ENCODE measurements at regions not wholly inside any gene's neighbourhood (a gene's known extent, or its start where the extent isn't known, plus 50 kb on each side); places are given as distances from the start of the nearest gene placed in this dataset.

DNA sequence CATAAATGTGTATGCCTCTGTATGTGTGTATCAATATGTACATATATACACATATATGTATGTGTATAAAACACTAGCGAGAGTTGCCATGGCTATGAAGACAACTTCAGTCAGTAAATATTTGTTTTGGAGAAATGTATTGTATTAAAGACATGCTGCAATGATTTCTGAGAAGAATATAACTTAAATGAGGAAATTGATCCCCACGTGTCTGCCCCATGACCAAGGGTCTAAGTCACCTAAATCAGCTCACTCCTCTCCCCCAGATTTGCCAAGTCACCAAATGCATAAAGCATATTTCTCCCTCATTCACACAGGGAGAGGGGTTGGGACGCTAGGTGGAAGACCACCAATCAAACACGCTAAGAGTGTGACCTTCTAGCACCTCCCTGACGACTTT is 58.3 kb upstream of the LYST start:
- ATAC-seq = no peak

DNA sequence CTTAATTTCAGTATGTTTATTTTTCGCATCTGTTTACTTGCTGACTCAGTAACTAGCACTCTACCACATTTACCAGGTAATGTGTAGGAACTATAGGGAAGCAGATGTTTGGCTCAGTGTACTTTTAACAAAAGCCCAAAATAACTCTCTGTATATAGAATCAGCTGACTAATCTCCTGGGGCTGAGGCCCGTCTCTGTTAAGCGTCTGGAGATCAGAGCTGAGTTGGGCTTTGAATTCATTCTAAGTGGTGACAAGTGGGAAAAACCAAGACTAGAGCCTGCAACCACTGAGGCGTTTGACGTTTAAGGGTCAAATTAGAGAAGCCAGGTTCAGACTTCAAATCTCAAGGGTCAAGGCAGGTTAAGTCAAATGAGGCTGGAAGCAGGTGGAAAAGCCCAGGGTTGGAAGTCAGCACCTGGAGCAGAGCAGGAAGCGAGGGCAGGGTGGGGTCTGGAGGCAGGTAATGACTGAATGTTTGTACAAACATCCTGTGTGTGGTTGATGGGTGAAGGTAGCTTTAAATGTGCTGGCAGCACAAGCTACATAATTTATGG is 56.8 kb upstream of the LYST start:
- ATAC-seq (peak; percentile 74), DNase-seq (no peak)

More for the DNA sequence above, 58.3 kb upstream of the LYST start:
- DNase-seq = no peak

DNA sequence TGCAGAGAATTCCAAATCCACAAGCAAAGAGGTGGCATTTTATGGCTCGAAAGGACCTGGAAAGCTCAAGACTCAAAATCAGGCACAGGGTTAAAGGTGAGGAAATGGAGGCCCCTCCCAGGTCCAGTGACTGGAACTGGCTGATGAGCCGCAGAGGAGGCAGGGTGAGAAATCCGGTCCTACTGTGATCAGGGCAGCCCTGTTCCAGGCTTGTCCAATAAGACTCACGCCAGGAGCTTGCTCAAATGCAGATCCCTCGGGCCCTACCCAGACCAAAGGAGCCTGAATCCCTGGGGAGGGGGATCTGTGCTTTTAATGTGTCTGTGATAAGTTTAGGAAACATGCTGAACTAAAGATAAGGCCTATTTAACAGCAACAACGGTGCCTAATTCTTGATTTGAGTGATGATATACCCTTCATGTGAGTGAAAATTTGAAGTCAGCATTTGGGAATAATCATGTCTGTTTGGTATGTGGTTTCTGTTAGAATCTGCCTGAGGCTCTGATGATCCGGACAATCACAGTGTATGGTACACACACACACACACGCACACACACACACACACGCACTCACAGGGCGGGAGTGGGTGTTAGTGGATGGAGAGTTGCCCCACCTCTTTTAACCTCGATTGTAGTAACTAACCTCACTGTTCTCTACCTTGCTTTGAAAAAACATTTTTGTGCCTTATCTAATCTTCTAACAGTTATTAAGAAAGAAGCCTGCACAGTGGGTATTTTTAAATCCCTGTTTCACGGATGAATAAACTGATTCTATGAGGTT is 54.1 kb upstream of the LYST start:
- no peak for ATAC-seq
- no peak for DNase-seq

GRCh38 chr1:235919833-235920441 is 53.2 kb upstream of the LYST start:
- ATAC-seq (no peak), DNase-seq (no peak)

- DNase-seq = no peak
- ATAC-seq = no peak
Observed at GRCh38 chr1:235919127-235919832, 52.6 kb upstream of the LYST start.

DNA sequence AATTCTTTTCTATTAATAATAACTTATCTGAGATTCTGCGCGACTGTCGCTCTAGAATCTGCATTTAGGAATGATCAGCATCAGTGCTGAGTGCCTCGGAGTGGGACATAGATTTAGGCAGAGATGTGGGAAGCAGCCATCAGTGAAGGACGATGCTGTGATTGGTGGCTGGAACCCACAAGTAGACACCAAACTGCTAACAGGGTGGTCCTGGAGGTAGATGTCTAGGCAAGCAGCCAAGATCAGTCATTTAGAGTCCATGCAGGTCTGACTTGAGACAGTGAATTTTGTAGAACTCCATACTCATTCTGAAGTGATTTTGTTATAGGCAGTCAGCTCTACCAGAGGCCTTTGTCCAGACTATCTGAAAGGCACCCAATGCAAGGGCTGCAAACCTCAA is 51.8 kb upstream of the LYST start:
- ATAC-seq = no peak
- DNase-seq = no peak

DNA sequence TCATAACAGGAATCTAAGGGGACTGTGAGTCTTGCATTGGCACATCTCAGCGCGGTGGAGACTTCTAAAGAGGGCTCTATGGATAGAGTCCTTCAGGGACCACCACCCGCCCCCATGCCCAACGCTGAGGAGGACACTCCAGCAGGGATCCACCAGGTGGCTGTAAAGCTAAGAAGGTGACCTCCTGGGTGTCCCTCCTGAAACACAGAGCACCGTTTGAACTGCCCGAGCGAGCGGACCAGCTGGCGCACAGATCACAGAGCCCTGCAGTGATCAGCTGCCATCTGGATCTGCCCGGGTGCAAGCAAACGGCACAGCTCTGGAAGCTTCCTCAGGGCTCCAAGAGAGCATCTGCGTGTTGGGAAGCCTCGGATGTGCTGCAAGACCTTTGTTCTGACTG is 51.3 kb upstream of the LYST start:
- ATAC-seq = no peak

DNA sequence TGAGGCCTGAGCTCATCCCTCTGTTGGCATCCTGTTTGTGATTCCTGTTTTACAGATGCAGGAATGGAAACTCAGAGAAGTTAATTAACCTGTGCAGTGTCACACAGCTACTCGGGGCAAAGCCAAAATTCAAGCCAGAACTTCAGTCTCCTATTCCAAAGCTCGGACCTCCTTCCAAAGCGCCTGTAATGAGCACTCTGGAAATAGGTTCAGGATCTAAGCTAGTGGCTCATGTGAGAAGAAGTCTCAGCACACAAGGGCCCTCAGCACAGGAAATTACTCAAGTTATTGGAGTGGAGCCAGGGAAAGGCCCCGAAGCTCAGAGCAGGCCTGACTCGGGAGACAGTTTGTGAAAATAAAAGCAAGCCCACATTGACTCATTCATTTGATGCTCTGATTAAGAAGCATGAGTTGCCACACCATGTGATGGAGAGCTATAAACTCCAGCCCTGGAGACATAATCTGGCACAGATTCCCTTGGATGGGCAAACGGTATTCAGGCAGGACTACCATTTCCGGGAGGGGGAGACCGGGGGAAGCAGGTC is 50.6 kb upstream of the LYST start:
- DNase-seq (peak; percentile 63), ATAC-seq (peak; percentile 98)

More for the DNA sequence above, 51.3 kb upstream of the LYST start:
- DNase-seq = no peak

Measured in stimulated activated naive CD8-positive, alpha-beta T cell treated with anti-CD3 and anti-CD28 coated beads, Interleukin-15, Interleukin-2, amounts not matched to agents 100 U/mL and 50 U/mL, for 24 hours (primary cell).